Activated T-helper 2 cell treated with anti-CD3 and anti-CD28 coated beads, Interferon-gamma antibody, Interleukin-2, Interleukin-4, amounts not matched to agents 10 μg/mL and 5 μg/mL and 100 μg/mL, durations not matched to agents 14 hours and 24 hours and 36 hours (primary cell): ENCODE measurements at regions not wholly inside any gene's neighbourhood (a gene's known extent, or its start where the extent isn't known, plus 50 kb on each side); places are given as distances from the start of the nearest gene placed in this dataset.
"Not testable (repeated sequence)": the region's sequence is repeated elsewhere in the genome, so short reads cannot be mapped to it uniquely, and the experiment has no call there.

ENCODE experiments used
- DNase-seq: peaks from one replicate; pipeline ENCODE4 v3.0.0; 2021; ENCODE audit warnings: low spot score
- H3K27ac Mint-ChIP-seq: one replicate; pipeline ENCODE4 v1.8.0; 2021; ENCODE audit warnings: mixed read lengths
- H3K27me3 Mint-ChIP-seq: one replicate; pipeline ENCODE4 v1.8.0; 2021; ENCODE audit warnings: low read depth, mixed read lengths
- H3K36me3 Mint-ChIP-seq: one replicate; pipeline ENCODE4 v1.8.0; 2021; ENCODE audit warnings: low read depth, mixed read lengths
- H3K4me1 Mint-ChIP-seq: one replicate; pipeline ENCODE4 v1.8.0; 2021; ENCODE audit warnings: low read depth, mixed read lengths
- H3K4me3 Mint-ChIP-seq: one replicate; pipeline ENCODE4 v1.8.0; 2021; ENCODE audit warnings: low read depth, mild to moderate bottlenecking, moderate library complexity, mixed read lengths
- H3K9me3 Mint-ChIP-seq: one replicate; pipeline ENCODE4 v1.8.0; 2021; ENCODE audit warnings: mixed read lengths
- intact Hi-C: fragments of 100-400 bp; cut with micrococcal nuclease; formaldehyde crosslinking; loops from one replicate; pipeline ENCODE4 v1.15.1; 2023

- DNase-seq, H3K36me3 Mint-ChIP-seq, H3K9me3 Mint-ChIP-seq, H3K4me1 Mint-ChIP-seq, H3K27ac Mint-ChIP-seq, H3K27me3 Mint-ChIP-seq, H3K4me3 Mint-ChIP-seq, intact Hi-C loops: not testable (repeated sequence)
Measured at GRCh38 chr10:38315090-38315805, 221.1 kb downstream of the ZNF37A start.

- H3K9me3 Mint-ChIP-seq, result peaks cover 11% of the 10 kb centered on the region
- H3K27me3 Mint-ChIP-seq, H3K27ac Mint-ChIP-seq, DNase-seq, H3K4me3 Mint-ChIP-seq, H3K36me3 Mint-ChIP-seq, H3K4me1 Mint-ChIP-seq, intact Hi-C loops: not testable (repeated sequence)
Measured at GRCh38 chr10:38321393-38321792, 227.3 kb downstream of the ZNF37A start.

- H3K27ac Mint-ChIP-seq, H3K27me3 Mint-ChIP-seq, H3K9me3 Mint-ChIP-seq, H3K4me3 Mint-ChIP-seq, DNase-seq, intact Hi-C loops, H3K36me3 Mint-ChIP-seq, H3K4me1 Mint-ChIP-seq: not testable (repeated sequence)
Measured at GRCh38 chr10:38330306-38330705, 236.2 kb downstream of the ZNF37A start.

- H3K27ac Mint-ChIP-seq, H3K27me3 Mint-ChIP-seq, DNase-seq, H3K36me3 Mint-ChIP-seq, H3K4me1 Mint-ChIP-seq, intact Hi-C loops, H3K4me3 Mint-ChIP-seq, H3K9me3 Mint-ChIP-seq: not testable (repeated sequence)
Measured at GRCh38 chr10:38331106-38331505, 237.0 kb downstream of the ZNF37A start.

GRCh38 chr10:38333699-38334098 is 239.6 kb downstream of the ZNF37A start:
- intact Hi-C loops, H3K4me1 Mint-ChIP-seq, H3K9me3 Mint-ChIP-seq, H3K27me3 Mint-ChIP-seq, H3K4me3 Mint-ChIP-seq, DNase-seq, H3K36me3 Mint-ChIP-seq, H3K27ac Mint-ChIP-seq: not testable (repeated sequence)

- intact Hi-C loops, H3K36me3 Mint-ChIP-seq, H3K4me3 Mint-ChIP-seq: not testable (repeated sequence)
Measured at GRCh38 chr10:38350645-38351044, 256.5 kb downstream of the ZNF37A start.

GRCh38 chr10:38354410-38354809 is 260.3 kb downstream of the ZNF37A start:
- intact Hi-C loops, H3K27ac Mint-ChIP-seq, H3K4me1 Mint-ChIP-seq, DNase-seq, H3K9me3 Mint-ChIP-seq, H3K36me3 Mint-ChIP-seq, H3K27me3 Mint-ChIP-seq, H3K4me3 Mint-ChIP-seq: not testable (repeated sequence)

More at GRCh38 chr10:38350645-38351044, 256.5 kb downstream of the ZNF37A start:
- not testable (repeated sequence) for DNase-seq, H3K27ac Mint-ChIP-seq, H3K4me1 Mint-ChIP-seq, H3K27me3 Mint-ChIP-seq, H3K9me3 Mint-ChIP-seq

GRCh38 chr10:38355911-38356526 is 261.9 kb downstream of the ZNF37A start:
- peak; percentile 82 for DNase-seq
- intact Hi-C loops, result loop anchor here (5.0 kb wide), 1 partner anchor 499 kb away; the partner anchor contains the start of gene ZNF248
- not testable (repeated sequence) for H3K27me3 Mint-ChIP-seq, H3K36me3 Mint-ChIP-seq, H3K9me3 Mint-ChIP-seq, H3K4me1 Mint-ChIP-seq
- peak overlapping the region; percentile 96 for H3K4me3 Mint-ChIP-seq
- H3K27ac Mint-ChIP-seq, result peak overlapping the region; percentile 99

- H3K27ac Mint-ChIP-seq, result peak overlapping the region; percentile 99
- DNase-seq, H3K9me3 Mint-ChIP-seq, H3K36me3 Mint-ChIP-seq, H3K27me3 Mint-ChIP-seq, H3K4me1 Mint-ChIP-seq: not testable (repeated sequence)
- peak overlapping the region; percentile 96 for H3K4me3 Mint-ChIP-seq
- intact Hi-C loops, result loop anchor here (5.0 kb wide), 1 partner anchor 499 kb away; the partner anchor contains the start of gene ZNF248
Measured at GRCh38 chr10:38356527-38356926, 262.4 kb downstream of the ZNF37A start.

- H3K4me1 Mint-ChIP-seq, result peaks cover 17% of the 10 kb centered on the region
- H3K9me3 Mint-ChIP-seq, DNase-seq, H3K27ac Mint-ChIP-seq, H3K4me3 Mint-ChIP-seq, H3K27me3 Mint-ChIP-seq: not testable (repeated sequence)
- intact Hi-C loops, result loop anchor here (10.0 kb wide), 1 partner anchor 388 kb away; the partner anchor contains the start of gene ZNF25
- H3K36me3 Mint-ChIP-seq, result peaks cover 56% of the 10 kb centered on the region
Measured at GRCh38 chr10:38362514-38362913, 268.4 kb downstream of the ZNF37A start.

GRCh38 chr10:38364073-38364472 is 269.9 kb downstream of the ZNF37A start:
- Mint-ChIP-seq H3K4me1 (peaks cover 12% of the 10 kb centered on the region), H3K36me3 (peaks cover 53% of the 10 kb centered on the region)
- H3K4me3 Mint-ChIP-seq, H3K27ac Mint-ChIP-seq, DNase-seq, H3K27me3 Mint-ChIP-seq, H3K9me3 Mint-ChIP-seq: not testable (repeated sequence)
- intact Hi-C loops, result loop anchor here (10.0 kb wide), 1 partner anchor 389 kb away; the partner anchor contains the start of gene ZNF25

- H3K27ac Mint-ChIP-seq, H3K4me3 Mint-ChIP-seq, DNase-seq, H3K27me3 Mint-ChIP-seq, H3K9me3 Mint-ChIP-seq: not testable (repeated sequence)
- H3K4me1 Mint-ChIP-seq, result peaks cover 12% of the 10 kb centered on the region
- H3K36me3 Mint-ChIP-seq, result peaks cover 70% of the 10 kb centered on the region
- intact Hi-C loops, result loop anchor here (10.0 kb wide), 1 partner anchor 391 kb away; the partner anchor contains the start of gene ZNF25
Measured at GRCh38 chr10:38365917-38366316, 271.8 kb downstream of the ZNF37A start.

GRCh38 chr10:38383800-38384199 is 289.7 kb downstream of the ZNF37A start:
- intact Hi-C loops, H3K4me3 Mint-ChIP-seq, H3K27ac Mint-ChIP-seq, H3K9me3 Mint-ChIP-seq, H3K4me1 Mint-ChIP-seq, H3K27me3 Mint-ChIP-seq, DNase-seq: not testable (repeated sequence)
- H3K36me3 Mint-ChIP-seq, result peaks cover 16% of the 10 kb centered on the region
